Vagina (tissue), 2 donors: ENCODE measurements at regions not wholly inside any gene's neighbourhood (a gene's known extent, or its start where the extent isn't known, plus 50 kb on each side); places are given as distances from the start of the nearest gene placed in this dataset.
"Not testable (repeated sequence)": the region's sequence is repeated elsewhere in the genome, so short reads cannot be mapped to it uniquely, and the experiment has no call there.

Source experiments
- DNase-seq, 2 donors: peaks; one replicate each; pipeline ENCODE4 v3.0.0-alpha.2; 2017; ENCODE audit errors: extremely low spot score in 2 of 2
- H3K27ac ChIP-seq: fragments of 200-600 bp; sonication (generic); one replicate; pipeline ENCODE4 v1.5.1; 2019
- H3K27me3 ChIP-seq: fragments of 200-600 bp; sonication (generic); one replicate; pipeline ENCODE4 v1.5.1; 2019
- H3K36me3 ChIP-seq, 2 donors: fragments of 200-600 bp; sonication (generic); one replicate each; pipeline ENCODE4 v1.5.1; 2017 to 2019
- H3K4me1 ChIP-seq: fragments of 200-600 bp; sonication (generic); one replicate; pipeline ENCODE4 v1.5.1; 2019
- H3K4me3 ChIP-seq, 2 donors: fragments of 200-600 bp; sonication (generic); 1 replicate in 1 of 2; 2 replicates in 1 of 2; pipeline ENCODE4 v1.5.1; 2016 to 2019
- H3K9me3 ChIP-seq: fragments of 200-600 bp; sonication (generic); one replicate; pipeline ENCODE4 v1.5.1; 2019
- POLR2A ChIP-seq, 2 donors: fragments of 450-650 bp; IDR thresholded peaks; one replicate each; pipeline ENCODE4 v1.6.1; 2017; ENCODE audit warnings: antibody characterized with exemption in 2 of 2, mild to moderate bottlenecking in 2 of 2, moderate library complexity in 2 of 2
- POLR2AphosphoS5 ChIP-seq, 2 donors: sonication (generic); formaldehyde crosslinking; IDR thresholded peaks; one replicate each; pipeline ENCODE4 v1.9.0; 2017; ENCODE audit warnings: antibody characterized with exemption in 2 of 2, mild to moderate bottlenecking in 2 of 2, low read depth in 1 of 2; ENCODE audit not compliant: insufficient read depth in 1 of 2
- intact Hi-C: fragments of 100-400 bp; cut with DNase I; formaldehyde crosslinking; loops from one replicate; pipeline ENCODE4 v1.15.1; 2023
- TF ChIP-seq, protein P1 (sequence below), 3 experiments: fragments of 450-650 bp in 2 of 3; fragments of 200-600 bp in 1 of 3; sonication (generic) in 1 of 3; IDR thresholded peaks; one replicate each; pipeline ENCODE4 v1.5.1; 2017 to 2019; ENCODE audit warnings: antibody characterized with exemption in 3 of 3, mild to moderate bottlenecking in 2 of 3, moderate library complexity in 2 of 3

DNA sequence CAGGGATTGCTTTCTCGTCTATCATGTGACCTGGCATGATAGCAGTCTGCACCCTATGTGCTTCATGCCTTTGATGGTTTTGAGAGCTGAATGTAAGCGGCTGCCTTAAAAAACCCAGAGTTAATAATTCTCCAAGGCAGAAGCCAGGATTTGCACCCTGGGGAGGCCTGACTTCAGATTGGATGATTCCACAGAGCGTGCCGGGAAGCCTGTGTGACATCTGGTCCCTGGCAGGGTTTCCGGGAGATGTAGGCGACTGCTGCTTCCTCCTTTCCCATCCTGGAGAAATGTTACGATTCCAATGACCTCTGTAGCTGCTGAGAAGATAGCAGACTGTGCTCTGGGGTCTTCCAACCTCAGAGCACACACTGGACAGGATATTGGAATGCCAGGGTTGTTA, 255.0 kb downstream of the GADD45G start:
- H3K27ac ChIP-seq, H3K36me3 ChIP-seq, H3K9me3 ChIP-seq, H3K4me1 ChIP-seq, DNase-seq, H3K4me3 ChIP-seq, H3K27me3 ChIP-seq, intact Hi-C loops: not testable (repeated sequence)

DNA sequence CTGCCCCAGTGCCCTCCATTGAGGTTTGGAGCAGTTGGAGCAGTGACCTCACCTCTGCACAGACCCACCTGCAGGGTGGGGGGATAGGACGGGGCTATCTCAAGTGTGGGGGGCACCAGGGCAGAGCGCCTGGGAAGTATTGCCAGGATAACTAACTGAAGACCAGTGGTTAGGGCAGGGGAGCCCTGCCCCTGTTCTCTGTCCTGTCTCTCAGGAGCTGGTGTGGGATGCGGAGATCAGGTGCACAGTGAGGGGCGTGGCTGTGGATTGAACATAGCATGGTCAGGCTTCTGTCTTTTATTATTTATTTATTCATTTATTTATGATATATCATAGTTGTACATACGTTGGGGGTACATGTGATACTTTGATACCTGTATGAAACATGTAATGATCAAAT, 256.6 kb downstream of the GADD45G start:
- H3K27ac ChIP-seq, intact Hi-C loops, H3K4me3 ChIP-seq, H3K36me3 ChIP-seq, DNase-seq, H3K9me3 ChIP-seq, H3K4me1 ChIP-seq, H3K27me3 ChIP-seq: not testable (repeated sequence)

DNA sequence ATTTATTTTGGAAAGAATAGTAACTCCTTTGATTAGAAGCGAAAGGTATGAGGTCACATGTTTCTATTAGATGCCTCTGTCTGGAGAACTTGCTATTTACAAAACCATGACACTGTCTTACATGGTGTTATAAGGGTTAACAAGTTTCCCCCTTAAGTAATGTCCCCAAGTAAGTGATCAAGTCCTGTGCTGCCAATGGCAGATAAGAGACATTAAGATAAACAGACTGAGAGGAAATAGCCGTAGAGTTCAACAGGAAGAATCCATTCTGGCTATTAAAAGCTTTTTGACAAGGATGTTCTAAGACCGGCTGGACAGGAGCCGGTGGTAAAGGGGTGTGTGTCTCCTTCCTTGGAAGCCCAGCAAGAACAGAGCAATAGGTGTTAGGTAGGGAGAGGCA, 257.5 kb downstream of the GADD45G start:
- Histone ChIP-seq H3K4me3 (no peak overlapping the region), H3K27me3 (no peaks in the 10 kb centered on the region), H3K27ac (no peak overlapping the region), H3K36me3 (no peaks in the 10 kb centered on the region), H3K9me3 (no peaks in the 10 kb centered on the region), H3K4me1 (no peaks in the 10 kb centered on the region)
- intact Hi-C loops: no loop called here
- no peak for DNase-seq
- no peak for TF ChIP-seq POLR2A (IDR thresholded peaks at IDR 0.05)
- TF ChIP-seq POLR2AphosphoS5 (IDR thresholded peaks at IDR 0.05; ENCODE audit: insufficient read depth in 1 of 2, low read depth in 1 of 2): no peak
- TF ChIP-seq, protein P1, sequence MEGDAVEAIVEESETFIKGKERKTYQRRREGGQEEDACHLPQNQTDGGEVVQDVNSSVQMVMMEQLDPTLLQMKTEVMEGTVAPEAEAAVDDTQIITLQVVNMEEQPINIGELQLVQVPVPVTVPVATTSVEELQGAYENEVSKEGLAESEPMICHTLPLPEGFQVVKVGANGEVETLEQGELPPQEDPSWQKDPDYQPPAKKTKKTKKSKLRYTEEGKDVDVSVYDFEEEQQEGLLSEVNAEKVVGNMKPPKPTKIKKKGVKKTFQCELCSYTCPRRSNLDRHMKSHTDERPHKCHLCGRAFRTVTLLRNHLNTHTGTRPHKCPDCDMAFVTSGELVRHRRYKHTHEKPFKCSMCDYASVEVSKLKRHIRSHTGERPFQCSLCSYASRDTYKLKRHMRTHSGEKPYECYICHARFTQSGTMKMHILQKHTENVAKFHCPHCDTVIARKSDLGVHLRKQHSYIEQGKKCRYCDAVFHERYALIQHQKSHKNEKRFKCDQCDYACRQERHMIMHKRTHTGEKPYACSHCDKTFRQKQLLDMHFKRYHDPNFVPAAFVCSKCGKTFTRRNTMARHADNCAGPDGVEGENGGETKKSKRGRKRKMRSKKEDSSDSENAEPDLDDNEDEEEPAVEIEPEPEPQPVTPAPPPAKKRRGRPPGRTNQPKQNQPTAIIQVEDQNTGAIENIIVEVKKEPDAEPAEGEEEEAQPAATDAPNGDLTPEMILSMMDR (IDR thresholded peaks at IDR 0.05): no peak

DNA sequence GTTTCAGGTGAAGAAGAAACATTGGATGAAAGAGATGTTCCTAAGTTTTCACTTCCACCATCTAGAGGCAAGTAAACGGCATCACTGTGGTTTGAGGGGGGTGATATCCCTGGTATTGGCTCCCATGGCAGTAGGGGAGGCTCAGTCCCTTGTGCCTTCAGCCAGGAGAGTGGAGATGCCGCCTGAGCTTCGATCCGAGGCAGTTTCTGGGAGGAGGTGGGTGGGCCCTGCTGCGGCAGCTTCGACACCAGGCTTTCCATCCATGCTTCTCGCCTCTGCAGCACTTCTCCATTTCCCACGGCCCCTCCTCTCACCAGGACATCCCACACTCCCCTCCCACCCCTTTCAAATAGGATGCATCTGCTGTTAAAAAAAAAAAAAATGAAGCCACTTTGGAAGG, 258.3 kb downstream of the GADD45G start:
- TF ChIP-seq, protein P1 (IDR thresholded peaks at IDR 0.05): no peak
- no peak for TF ChIP-seq POLR2A (IDR thresholded peaks at IDR 0.05)
- no peak for TF ChIP-seq POLR2AphosphoS5 (IDR thresholded peaks at IDR 0.05; ENCODE audit: insufficient read depth in 1 of 2, low read depth in 1 of 2)
- no peak for DNase-seq

GRCh38 chr9:89863837-89864236, 259.0 kb downstream of the GADD45G start:
- no peaks in the 10 kb centered on the region for H3K36me3 ChIP-seq
- no peak overlapping the region for H3K27ac ChIP-seq
- H3K4me1 ChIP-seq: no peaks in the 10 kb centered on the region
- no peaks in the 10 kb centered on the region for H3K9me3 ChIP-seq
- H3K27me3 ChIP-seq: no peaks in the 10 kb centered on the region
- TF ChIP-seq, protein P1 (IDR thresholded peaks at IDR 0.05): no peak
- TF ChIP-seq POLR2AphosphoS5 (IDR thresholded peaks at IDR 0.05; ENCODE audit: insufficient read depth in 1 of 2, low read depth in 1 of 2): no peak
- no peak for DNase-seq
- intact Hi-C loops: no loop called here
- no peak overlapping the region for H3K4me3 ChIP-seq

More for the DNA sequence above, 258.3 kb downstream of the GADD45G start:
- no peaks in the 10 kb centered on the region for H3K4me1 ChIP-seq
- no peaks in the 10 kb centered on the region for H3K9me3 ChIP-seq
- intact Hi-C loops: no loop called here
- H3K27ac ChIP-seq: no peak overlapping the region
- no peak overlapping the region for H3K4me3 ChIP-seq
- H3K27me3 ChIP-seq: no peaks in the 10 kb centered on the region
- H3K36me3 ChIP-seq: no peaks in the 10 kb centered on the region

GRCh38 chr9:89864257-89864656, 259.4 kb downstream of the GADD45G start:
- Histone ChIP-seq H3K4me1 (no peaks in the 10 kb centered on the region), H3K27ac (no peak overlapping the region), H3K27me3 (no peaks in the 10 kb centered on the region), H3K36me3 (no peaks in the 10 kb centered on the region), H3K9me3 (no peaks in the 10 kb centered on the region), H3K4me3 (no peak overlapping the region)
- intact Hi-C loops: no loop called here
- no peak for TF ChIP-seq POLR2A (IDR thresholded peaks at IDR 0.05)
- TF ChIP-seq POLR2AphosphoS5 (IDR thresholded peaks at IDR 0.05; ENCODE audit: insufficient read depth in 1 of 2, low read depth in 1 of 2): no peak
- TF ChIP-seq, protein P1 (IDR thresholded peaks at IDR 0.05): no peak
- DNase-seq: no peak
